ENCODE measurements at regions not wholly inside any gene's neighbourhood (a gene's known extent, or its start where the extent isn't known, plus 50 kb on each side); places are given as distances from the start of the nearest gene placed in this dataset.

DNA sequence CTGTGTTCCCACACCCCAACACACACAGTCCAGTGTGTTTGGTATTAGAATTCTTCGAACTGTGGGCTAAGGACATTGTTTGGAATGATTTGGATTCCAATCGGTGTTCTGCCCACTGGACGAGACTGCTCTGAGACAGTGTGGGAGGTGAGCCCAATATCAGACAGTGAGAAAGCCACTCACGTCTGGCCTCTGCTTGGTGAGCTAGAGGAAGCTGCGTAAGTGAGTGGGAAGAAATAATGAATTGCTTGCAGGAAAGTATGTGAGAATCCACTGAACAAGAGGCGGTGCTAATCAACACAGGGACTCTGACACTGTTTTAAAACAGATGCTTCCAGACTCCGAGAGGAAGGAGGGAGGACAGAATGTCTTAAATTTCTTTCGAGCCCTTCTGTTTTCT lies 675.0 kb upstream of the ANKRD30A start:
- no peak for TF ChIP-seq CTCF (IDR thresholded peaks at IDR 0.05)
- TF ChIP-seq POLR2A (IDR thresholded peaks at IDR 0.05), result no peak
